Superior temporal gyrus (tissue), 1 donor: ENCODE measurements at regions not wholly inside any gene's neighbourhood (a gene's known extent, or its start where the extent isn't known, plus 50 kb on each side); places are given as distances from the start of the nearest gene placed in this dataset.

Experiments used
- DNase-seq: peaks from one replicate; pipeline ENCODE4 v3.0.0-alpha.2; 2016; ENCODE audit errors: extremely low spot score

- no peak for DNase-seq
Measured at GRCh38 chr10:88108115-88108610, 244.7 kb downstream of the PTEN start.

- no peak for DNase-seq
Measured at GRCh38 chr10:88110355-88110754, 246.9 kb downstream of the PTEN start.

- DNase-seq, result no peak
Measured at GRCh38 chr10:88110822-88111221, 247.4 kb downstream of the PTEN start.

GRCh38 chr10:88111294-88111693, 247.9 kb downstream of the PTEN start:
- DNase-seq, result no peak

GRCh38 chr10:88113232-88113631, 249.8 kb downstream of the PTEN start:
- no peak for DNase-seq

GRCh38 chr10:88113657-88114272, 250.3 kb downstream of the PTEN start:
- DNase-seq, result no peak

GRCh38 chr10:88114368-88114767, 250.9 kb downstream of the PTEN start:
- no peak for DNase-seq

GRCh38 chr10:88115407-88115806, 252.0 kb downstream of the PTEN start:
- DNase-seq, result no peak

GRCh38 chr10:88115968-88116367, 252.5 kb downstream of the PTEN start:
- DNase-seq, result no peak

- DNase-seq, result no peak
Measured at GRCh38 chr10:88116481-88116880, 253.1 kb downstream of the PTEN start.

GRCh38 chr10:88116971-88117626, 253.7 kb downstream of the PTEN start:
- DNase-seq, result no peak

- DNase-seq, result no peak
Measured at GRCh38 chr10:88117869-88118632, 254.6 kb downstream of the PTEN start.

- no peak for DNase-seq
Measured at GRCh38 chr10:88118729-88119128, 255.3 kb downstream of the PTEN start.

- no peak for DNase-seq
Measured at GRCh38 chr10:88119160-88119559, 255.7 kb downstream of the PTEN start.

GRCh38 chr10:88120075-88120474, 256.6 kb downstream of the PTEN start:
- DNase-seq, result no peak

GRCh38 chr10:88120599-88121333, 257.3 kb downstream of the PTEN start:
- DNase-seq, result no peak

- no peak for DNase-seq
Measured at GRCh38 chr10:88121361-88121760, 257.9 kb downstream of the PTEN start.

- no peak for DNase-seq
Measured at GRCh38 chr10:88122145-88122544, 258.7 kb downstream of the PTEN start.

- no peak for DNase-seq
Measured at GRCh38 chr10:88122576-88122975, 259.2 kb downstream of the PTEN start.

- DNase-seq, result no peak
Measured at GRCh38 chr10:88125766-88126165, 262.3 kb downstream of the PTEN start.

GRCh38 chr10:88126699-88127098, 263.3 kb downstream of the PTEN start:
- DNase-seq, result no peak

- no peak for DNase-seq
Measured at GRCh38 chr10:88127269-88127668, 263.8 kb downstream of the PTEN start.
